Dedifferentiated amniotic fluid mesenchymal stem cell (primary cell): ENCODE measurements at regions not wholly inside any gene's neighbourhood (a gene's known extent, or its start where the extent isn't known, plus 50 kb on each side); places are given as distances from the start of the nearest gene placed in this dataset.

ENCODE experiments used
- DNase-seq: peaks from one replicate; pipeline ENCODE4 v3.0.0-alpha.2; 2016; ENCODE audit errors: extremely low spot score

DNA sequence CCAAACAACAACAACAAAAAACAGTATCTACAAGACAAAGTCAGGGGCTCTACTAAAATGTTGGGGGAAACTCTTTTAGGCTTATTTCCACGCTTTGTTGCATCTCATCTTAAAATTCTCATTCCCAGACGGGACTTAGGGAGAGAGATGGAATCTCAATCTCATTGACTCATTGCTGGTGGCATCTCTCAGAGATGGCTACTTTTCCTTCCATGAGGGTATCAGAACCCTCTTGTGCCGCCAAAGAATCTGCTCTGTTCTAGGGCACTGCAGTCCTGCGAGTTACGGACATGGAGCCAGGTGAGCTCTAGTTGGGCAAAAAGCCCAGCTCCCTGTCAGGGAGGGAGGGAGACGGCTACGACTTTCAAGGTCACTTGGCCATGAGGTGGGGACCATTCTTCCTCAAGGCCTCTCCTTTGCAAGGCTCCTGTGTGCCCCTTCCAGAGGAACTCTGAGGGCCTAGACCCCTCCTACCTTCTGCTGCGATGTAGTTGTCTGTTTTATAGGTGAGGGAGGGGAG is 68.0 kb downstream of the MYCN start:
- no peak for DNase-seq

DNA sequence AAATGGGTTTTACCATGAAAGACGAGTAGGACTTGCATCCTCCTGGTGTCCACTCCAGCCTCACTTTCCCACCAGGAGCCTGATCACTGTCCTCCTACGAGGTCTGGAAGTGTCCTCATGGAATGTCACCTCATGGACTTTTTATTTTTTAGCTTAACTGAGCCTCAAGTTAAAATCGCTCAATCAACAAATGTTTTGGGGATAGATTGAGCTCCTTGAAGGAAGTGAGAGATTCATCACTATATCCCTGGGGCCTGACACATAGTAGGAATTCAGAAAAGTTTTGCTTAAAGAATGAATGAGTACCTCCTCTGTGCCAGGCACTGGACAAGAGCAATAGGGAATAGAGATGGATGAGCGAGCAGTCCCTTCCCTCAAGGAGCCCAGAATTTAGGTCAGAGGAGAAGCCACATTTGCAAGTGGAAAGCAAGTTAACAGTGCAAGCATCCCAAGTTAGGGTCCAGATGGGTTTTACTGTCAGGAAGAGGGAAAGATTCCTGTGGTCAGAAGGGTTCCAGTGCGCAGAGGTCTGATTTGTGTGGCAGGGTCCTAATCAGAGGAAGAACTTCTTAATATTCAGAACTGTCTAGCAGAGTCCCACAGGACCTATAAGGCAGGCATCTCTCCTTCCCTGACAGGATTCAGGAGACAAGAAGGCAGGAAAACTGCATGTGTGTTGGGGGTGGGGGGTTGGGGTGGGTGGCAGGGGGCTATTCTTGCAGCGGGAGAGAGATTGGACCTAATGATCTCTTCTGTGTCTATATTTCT is 67.0 kb downstream of the MYCN start:
- DNase-seq: no peak

DNA sequence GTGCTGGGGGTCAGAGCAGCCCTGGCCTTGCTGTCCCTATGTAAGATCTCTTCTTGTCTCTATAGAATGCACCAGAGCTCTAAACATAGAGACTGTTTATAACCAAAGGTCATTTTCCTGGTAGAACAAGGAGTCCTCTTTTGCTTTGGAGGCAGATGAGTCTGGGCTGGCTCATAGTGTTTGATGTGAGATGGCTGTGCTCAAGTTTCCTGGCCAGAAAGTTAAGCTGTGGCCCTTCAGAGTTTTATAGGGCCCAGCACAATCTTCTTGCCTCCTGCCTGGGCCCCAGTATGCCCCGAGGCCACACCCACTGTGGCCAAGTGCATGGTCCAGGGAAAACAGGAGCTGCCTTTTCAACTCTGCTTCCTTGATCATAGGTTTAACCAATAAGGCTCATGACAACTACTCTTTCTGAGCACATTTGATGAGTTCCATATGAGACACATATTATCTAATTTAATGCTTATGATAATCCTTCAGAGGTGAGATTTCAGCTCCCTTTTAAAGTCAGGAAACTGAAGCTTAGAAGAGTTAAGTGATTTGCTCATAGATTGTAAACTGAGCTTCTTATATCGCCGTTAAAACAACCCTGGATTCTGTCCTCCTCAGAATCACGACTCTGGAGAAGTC is 66.3 kb downstream of the MYCN start:
- no peak for DNase-seq

DNA sequence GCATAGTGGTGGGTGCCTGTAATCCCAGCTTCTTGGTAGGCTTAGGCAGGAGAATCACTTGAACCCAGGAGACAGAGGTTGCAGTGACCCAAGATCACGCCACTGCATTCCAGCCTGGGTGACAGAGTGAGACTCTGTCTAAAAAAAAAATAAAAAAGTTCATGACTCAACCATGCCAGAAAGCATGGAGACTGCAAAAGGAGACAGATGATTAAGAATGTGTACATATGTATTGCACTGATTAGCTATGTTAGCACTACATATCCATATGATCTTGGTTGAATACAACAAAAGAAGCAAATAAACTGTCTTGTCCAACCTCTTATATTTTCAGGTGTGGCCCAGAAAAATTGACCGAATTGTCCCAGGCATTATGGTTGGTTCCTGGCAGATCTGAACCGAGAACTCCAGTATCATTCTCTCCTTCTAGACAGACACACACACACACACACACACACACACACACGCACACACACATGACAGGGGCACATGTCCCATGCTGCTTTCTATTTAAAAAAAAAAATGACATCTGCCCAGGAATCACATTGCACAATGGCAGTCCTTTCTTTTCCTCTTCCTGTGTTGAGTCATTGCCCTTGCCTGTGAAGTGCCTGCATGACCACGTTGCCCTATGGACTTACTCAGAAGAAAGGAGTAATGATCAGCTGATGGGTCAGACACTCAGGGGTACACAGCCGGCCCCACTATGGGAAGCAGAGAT is 65.6 kb downstream of the MYCN start:
- DNase-seq: no peak

DNA sequence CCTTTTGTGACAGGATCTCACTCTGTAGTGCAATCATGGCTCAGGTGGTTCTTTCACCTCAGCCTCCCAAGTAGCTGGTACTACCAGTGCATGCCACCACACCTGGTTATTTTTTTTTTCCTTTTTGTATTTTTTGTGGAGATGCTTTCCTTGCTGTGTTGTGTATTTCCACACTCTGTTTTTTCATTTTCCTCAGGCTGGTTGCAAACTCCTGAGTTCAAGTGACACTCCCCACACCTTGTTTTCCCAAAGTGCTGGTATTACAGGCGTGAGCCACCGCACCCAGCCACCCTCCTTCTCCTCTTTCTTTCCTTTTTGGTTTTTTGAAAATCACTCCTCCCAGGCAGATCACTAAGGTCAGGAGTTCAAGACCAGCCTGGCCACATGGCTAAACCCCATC is 65.0 kb downstream of the MYCN start:
- DNase-seq: no peak

DNA sequence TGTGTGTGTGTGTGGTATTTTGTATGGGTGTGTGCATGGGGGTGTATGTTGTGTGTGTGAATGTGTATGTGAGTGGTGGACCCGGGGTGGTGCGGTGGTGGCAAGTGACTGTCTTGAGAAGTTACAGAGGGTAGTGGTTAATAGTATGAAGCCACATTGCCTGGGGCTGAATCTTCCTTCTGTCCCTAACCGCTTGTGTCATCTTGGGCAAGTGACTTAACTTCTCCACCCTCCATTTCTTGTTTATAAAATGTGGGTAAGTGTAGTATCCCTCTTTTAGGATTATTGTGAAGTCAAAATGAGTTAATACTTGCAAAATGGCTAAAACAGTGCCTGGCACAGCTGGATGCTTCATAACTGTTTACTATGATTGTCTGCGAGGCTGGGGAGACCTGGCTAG is 63.5 kb downstream of the MYCN start:
- DNase-seq: no peak

DNA sequence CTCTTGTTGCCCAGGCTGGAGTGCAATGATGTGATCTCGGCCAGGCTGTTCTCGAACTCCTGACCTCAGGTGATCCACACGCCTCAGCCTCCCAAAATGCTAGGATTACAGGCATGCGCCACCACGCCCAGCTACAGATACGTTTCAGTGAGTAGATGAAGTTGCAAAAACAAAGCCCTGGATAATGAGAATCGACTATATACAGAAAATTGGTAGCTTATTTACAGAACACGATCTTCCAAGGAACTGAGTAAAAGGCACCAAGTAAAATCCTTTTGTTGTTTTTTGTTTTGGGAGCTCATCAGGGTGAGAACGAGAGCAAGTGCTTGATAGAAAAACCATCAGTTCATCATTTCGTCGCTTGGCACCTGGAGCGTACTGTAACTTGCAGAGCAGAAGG is 62.8 kb downstream of the MYCN start:
- DNase-seq: no peak

DNA sequence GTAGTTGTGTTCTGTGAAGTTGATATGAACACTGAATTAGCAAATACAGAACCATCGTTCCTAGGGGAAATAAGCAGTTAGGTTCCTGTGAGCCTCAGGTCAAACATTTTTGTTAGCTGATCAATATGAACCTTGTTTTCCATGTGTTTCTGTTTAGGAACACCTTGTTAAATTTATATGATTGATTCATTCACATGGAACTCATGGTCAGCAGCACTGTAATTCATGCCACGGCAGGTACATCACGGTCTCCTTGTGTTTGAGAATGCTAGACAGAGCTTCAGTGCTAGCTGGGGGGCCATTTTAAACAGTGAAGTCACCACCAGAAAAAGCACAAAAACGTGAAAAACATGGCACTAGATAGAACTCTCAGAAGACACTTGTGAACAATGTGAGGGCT is 62.2 kb downstream of the MYCN start:
- no peak for DNase-seq

DNA sequence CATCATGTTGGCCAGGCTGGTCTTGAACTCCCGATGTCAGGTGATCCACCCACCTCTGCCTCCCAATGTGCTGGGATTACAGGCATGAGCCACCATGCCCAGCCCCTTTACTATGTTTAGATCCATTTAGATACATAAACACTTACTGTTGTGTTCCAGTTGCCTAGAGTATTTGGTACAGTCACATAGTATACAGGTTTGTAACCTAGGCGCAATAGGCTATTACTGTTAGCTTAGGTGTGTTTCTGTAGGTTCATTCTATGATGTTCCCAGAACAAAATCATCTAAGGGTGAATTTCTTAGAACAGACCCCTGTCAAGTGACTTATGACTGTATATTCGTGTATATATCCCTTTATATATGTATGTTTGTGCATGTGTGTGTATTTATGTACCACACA is 61.8 kb downstream of the MYCN start:
- DNase-seq: no peak

DNA sequence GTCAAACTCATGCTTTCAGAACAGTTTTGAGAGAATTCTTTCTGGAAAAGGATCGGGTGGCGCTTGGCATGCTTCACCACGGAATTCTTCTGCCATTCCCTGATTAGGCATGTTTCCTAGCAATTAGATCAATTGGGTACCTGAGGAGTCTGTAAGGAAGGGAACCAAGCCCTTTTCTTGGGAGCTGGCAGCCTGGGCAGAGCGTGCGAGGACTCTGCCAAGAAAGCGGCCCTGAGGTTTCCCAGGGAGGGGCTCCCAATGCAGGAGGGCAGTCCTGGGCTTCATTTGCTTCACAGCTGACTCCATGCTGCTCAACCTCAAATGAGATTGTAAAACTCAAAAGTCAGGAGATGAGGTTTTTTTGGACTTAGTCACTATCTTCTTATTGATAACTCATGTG is 60.3 kb downstream of the MYCN start:
- no peak for DNase-seq

DNA sequence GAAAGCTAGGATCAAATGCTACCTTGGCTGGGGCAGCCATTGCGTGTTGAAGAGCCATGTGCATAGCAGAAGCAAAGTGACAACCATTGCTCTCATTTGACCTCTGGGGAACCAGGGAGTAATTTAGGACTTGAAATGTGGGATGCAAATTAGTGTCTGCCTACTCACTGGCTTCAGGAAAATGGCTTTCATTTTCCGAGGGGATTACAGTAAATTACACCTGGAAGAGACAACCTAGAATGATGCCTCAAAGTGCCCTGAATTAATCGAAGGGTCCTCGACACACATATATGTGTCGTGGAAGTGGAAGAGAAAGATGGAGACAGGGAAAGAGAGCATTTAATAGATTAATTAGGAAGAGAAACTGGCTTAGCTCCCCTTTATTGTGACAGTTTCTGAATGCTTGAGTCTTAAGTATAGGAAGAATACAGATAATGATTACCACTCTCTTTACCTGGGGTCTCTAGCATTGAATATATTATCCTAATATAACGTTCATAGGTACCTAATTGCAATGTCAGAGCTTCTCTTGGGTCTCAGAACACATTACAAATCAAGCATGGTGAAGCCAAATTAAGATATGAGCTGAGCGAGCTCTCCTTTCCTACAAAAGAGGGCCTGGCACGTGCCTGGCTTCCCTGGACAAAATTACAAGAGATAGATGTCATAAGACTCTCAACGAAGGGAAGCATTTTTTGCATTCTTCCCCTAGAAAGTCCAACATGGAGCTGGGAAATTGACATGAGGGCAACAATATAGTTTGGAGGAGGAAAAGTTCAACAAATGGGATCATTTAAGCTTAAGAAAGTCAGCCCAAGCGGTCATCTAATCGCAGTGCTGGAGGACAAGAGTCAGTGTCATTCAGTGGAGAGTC is 59.5 kb downstream of the MYCN start:
- no peak for DNase-seq

DNA sequence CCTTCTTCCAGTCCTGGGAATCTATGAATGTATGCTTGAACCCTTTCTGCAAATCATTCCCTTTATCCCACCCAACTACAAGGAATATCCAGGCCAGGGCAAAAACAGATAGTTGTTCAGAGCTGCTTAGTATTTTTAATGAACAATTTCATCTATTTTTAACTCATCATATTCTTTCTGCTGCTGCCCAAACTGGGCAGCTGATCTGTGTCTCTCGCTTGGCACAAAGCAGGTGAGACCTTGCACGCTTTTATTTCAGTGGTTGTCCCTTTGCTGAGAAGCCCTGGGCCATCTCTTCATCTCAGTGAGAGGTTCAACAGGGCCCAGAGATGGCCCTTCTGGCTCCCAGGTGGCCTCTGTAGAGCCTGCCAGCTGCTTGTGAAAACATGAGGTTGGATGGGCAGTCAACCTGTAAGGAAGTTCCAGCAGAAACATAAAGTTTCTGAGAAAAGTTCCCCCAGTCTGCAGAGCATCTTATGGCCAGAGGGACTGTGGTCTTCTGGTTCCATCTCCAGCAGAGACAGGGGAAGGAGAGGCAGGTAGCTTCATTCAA is 57.5 kb downstream of the MYCN start:
- DNase-seq: no peak

DNA sequence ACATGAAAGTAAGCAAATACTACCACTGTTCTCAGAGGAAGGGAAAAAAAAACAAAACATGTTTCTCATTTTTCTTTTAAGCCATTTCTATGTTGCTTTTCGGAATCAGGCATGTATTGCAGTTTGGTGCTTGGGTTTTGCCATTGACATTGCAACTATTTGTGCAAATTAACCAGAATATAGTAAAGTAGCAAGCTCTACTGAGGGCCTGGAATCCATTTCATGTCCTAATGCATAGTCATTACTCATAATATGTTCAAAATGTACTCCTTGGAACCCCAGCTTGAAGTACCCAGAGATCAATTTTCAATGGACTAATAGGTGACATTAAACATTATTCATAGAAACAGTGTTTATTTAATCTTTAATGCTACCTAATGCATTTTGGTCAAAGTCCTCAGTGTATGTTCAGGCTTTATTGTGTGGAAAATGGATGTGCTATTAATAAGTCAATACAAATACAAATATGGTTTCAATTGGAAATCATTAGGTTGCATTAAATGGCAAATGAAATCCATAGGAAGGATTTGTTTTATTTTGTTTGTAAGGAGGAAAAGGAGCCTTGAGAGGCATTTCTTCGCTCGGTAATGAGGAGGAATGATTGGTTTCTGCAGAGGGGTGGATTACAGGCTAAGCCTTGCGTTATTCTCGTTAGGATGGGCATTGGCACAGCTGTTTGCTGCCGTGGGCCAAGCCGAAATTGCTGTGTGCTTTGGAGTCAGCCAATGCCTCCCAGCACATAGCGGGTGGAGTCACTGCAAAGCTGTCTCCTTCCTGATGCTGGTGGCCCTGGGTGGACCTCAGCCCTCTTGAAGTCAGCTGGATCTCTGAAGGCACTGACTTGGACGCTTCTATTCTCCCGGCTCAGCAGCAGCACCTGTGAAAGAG is 56.4 kb downstream of the MYCN start:
- DNase-seq: no peak
